Tibial artery (tissue), 4 donors: ENCODE measurements at regions not wholly inside any gene's neighbourhood (a gene's known extent, or its start where the extent isn't known, plus 50 kb on each side); places are given as distances from the start of the nearest gene placed in this dataset.
"Not testable (repeated sequence)": the region's sequence is repeated elsewhere in the genome, so short reads cannot be mapped to it uniquely, and the experiment has no call there.

Source experiments
- DNase-seq, 2 donors: peaks; one replicate each; pipeline ENCODE4 v3.0.0-alpha.2; 2019
- H3K27ac ChIP-seq, 2 donors: fragments of 200-600 bp; sonication (generic) in 1 of 2; 1 replicate in 1 of 2; 2 replicates in 1 of 2; pipeline ENCODE4 v1.5.1; 2018 to 2019; ENCODE audit warnings: mild to moderate bottlenecking in 1 of 2
- H3K27me3 ChIP-seq, 2 donors: fragments of 200-600 bp; sonication (generic) in 1 of 2; one replicate each; pipeline versions ENCODE4 v1.5.1 to v1.6.0; 2016 to 2019
- H3K36me3 ChIP-seq, 3 donors: fragments of 200-600 bp; sonication (generic) in 2 of 3; one replicate each; pipeline ENCODE4 v1.5.1; 2016 to 2019; ENCODE audit warnings: mild to moderate bottlenecking in 2 of 3
- H3K4me1 ChIP-seq, 4 donors: fragments of 200-600 bp; sonication (generic) in 2 of 4; 1 replicate in 3 of 4; 2 replicates in 1 of 4; pipeline ENCODE4 v1.5.1; 2016 to 2019
- H3K4me3 ChIP-seq, 2 donors: fragments of 200-600 bp; sonication (generic) in 1 of 2; 1 replicate in 1 of 2; 2 replicates in 1 of 2; pipeline ENCODE4 v1.5.1; 2018 to 2019; ENCODE audit warnings: mild to moderate bottlenecking in 2 of 2
- H3K9me3 ChIP-seq, 3 donors: fragments of 200-600 bp; sonication (generic) in 1 of 3; one replicate each; pipeline ENCODE4 v1.5.1; 2016 to 2019
- CTCF ChIP-seq, 2 experiments: fragments of 200-600 bp in 1 of 2; fragments of 450-650 bp in 1 of 2; IDR thresholded peaks; one replicate each; pipeline ENCODE4 v1.5.1; 2017 to 2019; ENCODE audit warnings: antibody characterized with exemption in 2 of 2, mild to moderate bottlenecking in 1 of 2, moderate library complexity in 1 of 2
- intact Hi-C: fragments of 100-400 bp; cut with DNase I; formaldehyde crosslinking; loops from one replicate; pipeline ENCODE4 v1.15.0; 2023; ENCODE audit warnings: low total_unique reads

DNA sequence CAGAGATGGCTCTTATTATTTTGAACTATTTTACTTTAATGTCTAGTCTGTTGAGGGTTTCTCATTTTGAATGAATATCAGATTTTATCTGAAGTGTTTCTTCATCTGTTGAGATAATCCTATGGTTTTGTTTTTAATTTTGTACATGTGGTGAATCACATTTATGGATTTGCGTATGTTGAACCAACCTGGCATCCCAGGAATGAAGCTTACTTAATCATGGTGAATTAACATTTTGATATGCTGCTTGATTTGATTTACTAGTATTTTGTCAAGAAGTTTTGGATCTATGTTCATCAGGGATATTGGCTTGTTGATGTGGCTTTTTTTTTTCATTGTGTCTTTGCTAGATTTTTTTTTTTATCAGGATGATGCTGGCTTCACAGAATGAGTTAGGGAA, 2390.9 kb downstream of the PCDH7 start:
- Histone ChIP-seq H3K4me1 (no peaks in the 10 kb centered on the region), H3K27ac (no peak overlapping the region), H3K9me3 (no peaks in the 10 kb centered on the region), H3K27me3 (no peaks in the 10 kb centered on the region), H3K4me3 (no peak overlapping the region), H3K36me3 (no peaks in the 10 kb centered on the region)
- TF ChIP-seq CTCF (IDR thresholded peaks at IDR 0.05) = no peak
- DNase-seq = no peak
- intact Hi-C loops = no loop called here

GRCh38 chr4:33116871-33117270, 2396.7 kb downstream of the PCDH7 start:
- Histone ChIP-seq H3K4me1 (no peaks in the 10 kb centered on the region), H3K4me3 (no peak overlapping the region), H3K27ac (no peak overlapping the region), H3K27me3 (no peaks in the 10 kb centered on the region), H3K36me3 (no peaks in the 10 kb centered on the region), H3K9me3 (no peaks in the 10 kb centered on the region)
- TF ChIP-seq CTCF (IDR thresholded peaks at IDR 0.05) = no peak
- intact Hi-C loops = no loop called here
- DNase-seq = no peak

DNA sequence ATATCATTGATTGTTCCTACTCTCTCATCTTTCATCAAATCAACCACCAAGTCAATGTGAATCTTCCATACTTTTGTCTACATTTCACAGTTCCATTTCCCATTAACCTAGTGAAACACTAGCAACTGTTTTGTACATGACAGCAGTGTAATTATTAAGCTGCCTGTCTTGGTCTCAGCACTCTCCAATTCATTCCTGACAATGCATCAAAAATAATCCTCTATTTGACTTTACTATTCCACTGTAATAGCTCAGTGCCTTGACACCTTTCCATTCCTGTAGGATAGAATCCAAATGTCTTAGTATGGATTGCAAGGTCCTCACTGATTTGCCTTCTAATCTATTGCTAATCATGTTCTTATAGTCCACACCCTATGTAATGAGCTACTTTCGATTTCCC, 2405.8 kb downstream of the PCDH7 start:
- H3K27me3 ChIP-seq = no peaks in the 10 kb centered on the region
- TF ChIP-seq CTCF (IDR thresholded peaks at IDR 0.05) = no peak
- DNase-seq = no peak
- intact Hi-C loops = no loop called here
- H3K4me3 ChIP-seq = no peak overlapping the region
- H3K4me1 ChIP-seq = no peaks in the 10 kb centered on the region
- H3K9me3 ChIP-seq = no peaks in the 10 kb centered on the region
- no peak overlapping the region for H3K27ac ChIP-seq
- no peaks in the 10 kb centered on the region for H3K36me3 ChIP-seq

GRCh38 chr4:33130662-33131061, 2410.5 kb downstream of the PCDH7 start:
- H3K9me3 ChIP-seq, H3K27me3 ChIP-seq, intact Hi-C loops, DNase-seq, H3K4me3 ChIP-seq, H3K36me3 ChIP-seq, H3K27ac ChIP-seq, H3K4me1 ChIP-seq: not testable (repeated sequence)

- intact Hi-C loops = no loop called here
These were observed 2413.6 kb downstream of the PCDH7 start for GRCh38 chr4:33133723-33134122.

GRCh38 chr4:33134366-33134765, 2414.2 kb downstream of the PCDH7 start:
- TF ChIP-seq CTCF (IDR thresholded peaks at IDR 0.05) = no peak
- intact Hi-C loops = no loop called here

More at GRCh38 chr4:33133723-33134122, 2413.6 kb downstream of the PCDH7 start:
- Histone ChIP-seq H3K36me3 (no peaks in the 10 kb centered on the region), H3K4me1 (no peaks in the 10 kb centered on the region), H3K4me3 (no peak overlapping the region), H3K27ac (no peak overlapping the region), H3K9me3 (no peaks in the 10 kb centered on the region), H3K27me3 (no peaks in the 10 kb centered on the region)
- DNase-seq = no peak
- TF ChIP-seq CTCF (IDR thresholded peaks at IDR 0.05) = no peak

More at GRCh38 chr4:33134366-33134765, 2414.2 kb downstream of the PCDH7 start:
- Histone ChIP-seq H3K4me1 (no peaks in the 10 kb centered on the region), H3K27me3 (no peaks in the 10 kb centered on the region), H3K27ac (no peak overlapping the region), H3K4me3 (no peak overlapping the region), H3K36me3 (no peaks in the 10 kb centered on the region), H3K9me3 (no peaks in the 10 kb centered on the region)
- no peak for DNase-seq
